ENCODE measurements at regions not wholly inside any gene's neighbourhood (a gene's known extent, or its start where the extent isn't known, plus 50 kb on each side); places are given as distances from the start of the nearest gene placed in this dataset.

- no peak for DNase-seq (ENCODE audit: low read depth)
- no peak overlapping the region for H3K4me3 ChIP-seq (ENCODE audit: low read depth, low read length)
- TF ChIP-seq CTCF (IDR thresholded peaks at IDR 0.05; ENCODE audit: control insufficient read depth, extremely low read depth, insufficient read depth): no peak
Measured at GRCh38 chr3:115517457-115518050, 105.8 kb upstream of the GAP43 start.

GRCh38 chr3:115518100-115518852 lies 105.0 kb upstream of the GAP43 start:
- no peak for TF ChIP-seq CTCF (IDR thresholded peaks at IDR 0.05; ENCODE audit: control insufficient read depth, extremely low read depth, insufficient read depth)
- no peak overlapping the region for H3K4me3 ChIP-seq (ENCODE audit: low read depth, low read length)

GRCh38 chr3:115520241-115520640 lies 103.1 kb upstream of the GAP43 start:
- no peak overlapping the region for H3K4me3 ChIP-seq (ENCODE audit: low read depth, low read length)
- no peak for DNase-seq (ENCODE audit: low read depth)
- no peak for TF ChIP-seq CTCF (IDR thresholded peaks at IDR 0.05; ENCODE audit: control insufficient read depth, extremely low read depth, insufficient read depth)

More at GRCh38 chr3:115518100-115518852, 105.0 kb upstream of the GAP43 start:
- DNase-seq (ENCODE audit: low read depth): no peak

GRCh38 chr3:115520651-115521245 lies 102.6 kb upstream of the GAP43 start:
- H3K4me3 ChIP-seq (ENCODE audit: low read depth, low read length): no peak overlapping the region
- no peak for TF ChIP-seq CTCF (IDR thresholded peaks at IDR 0.05; ENCODE audit: control insufficient read depth, extremely low read depth, insufficient read depth)
- DNase-seq (ENCODE audit: low read depth): no peak

GRCh38 chr3:115523458-115523857 lies 99.9 kb upstream of the GAP43 start:
- no peak for DNase-seq (ENCODE audit: low read depth)

GRCh38 chr3:115524549-115524948 lies 98.8 kb upstream of the GAP43 start:
- H3K4me3 ChIP-seq (ENCODE audit: low read depth, low read length): no peak overlapping the region
- DNase-seq (ENCODE audit: low read depth): no peak
- no peak for TF ChIP-seq CTCF (IDR thresholded peaks at IDR 0.05; ENCODE audit: control insufficient read depth, extremely low read depth, insufficient read depth)

More at GRCh38 chr3:115523458-115523857, 99.9 kb upstream of the GAP43 start:
- TF ChIP-seq CTCF (IDR thresholded peaks at IDR 0.05; ENCODE audit: control insufficient read depth, extremely low read depth, insufficient read depth): no peak
- H3K4me3 ChIP-seq (ENCODE audit: low read depth, low read length): no peak overlapping the region
